Fibroblast of mammary gland (primary cell): ENCODE measurements at regions not wholly inside any gene's neighbourhood (a gene's known extent, or its start where the extent isn't known, plus 50 kb on each side); places are given as distances from the start of the nearest gene placed in this dataset.

Source experiments
- DNase-seq: peaks from one replicate; pipeline ENCODE4 v3.0.0-alpha.2; 2010; ENCODE audit warnings: low read depth
- H3K4me3 ChIP-seq: 2 replicates; pipeline ENCODE4 v1.5.1; 2011; ENCODE audit warnings: low read depth, mild to moderate bottlenecking, low read length, moderate library complexity; ENCODE audit not compliant: control insufficient read depth
- CTCF ChIP-seq: conservative IDR thresholded peaks from 2 replicates; pipeline ENCODE4 v1.5.1; 2011; ENCODE audit warnings: low read depth, low read length, inconsistent platforms; ENCODE audit not compliant: control insufficient read depth, insufficient read depth

GRCh38 chr3:64836097-64836496, 148.3 kb upstream of the ADAMTS9 start:
- DNase-seq, result no peak
- TF ChIP-seq CTCF, result no peak
- H3K4me3 ChIP-seq, result no peak overlapping the region

GRCh38 chr3:64832098-64832497, 144.3 kb upstream of the ADAMTS9 start:
- no peak for TF ChIP-seq CTCF
- no peak for DNase-seq
- no peak overlapping the region for H3K4me3 ChIP-seq

GRCh38 chr3:64830681-64831080, 142.9 kb upstream of the ADAMTS9 start:
- DNase-seq, result no peak
- TF ChIP-seq CTCF, result no peak
- H3K4me3 ChIP-seq, result no peak overlapping the region

- no peak for DNase-seq
- H3K4me3 ChIP-seq, result no peak overlapping the region
- TF ChIP-seq CTCF, result no peak
These were observed 141.5 kb upstream of the ADAMTS9 start for GRCh38 chr3:64829331-64829730.

- no peak for DNase-seq
- no peak for TF ChIP-seq CTCF
- no peak overlapping the region for H3K4me3 ChIP-seq
These were observed 140.5 kb upstream of the ADAMTS9 start for GRCh38 chr3:64828276-64828675.

- TF ChIP-seq CTCF, result no peak
- no peak overlapping the region for H3K4me3 ChIP-seq
- no peak for DNase-seq
These were observed 139.6 kb upstream of the ADAMTS9 start for GRCh38 chr3:64827431-64827830.

GRCh38 chr3:64827019-64827418, 139.2 kb upstream of the ADAMTS9 start:
- H3K4me3 ChIP-seq, result no peak overlapping the region
- no peak for TF ChIP-seq CTCF
- DNase-seq, result no peak
